Activated CD8-positive, alpha-beta memory T cell treated with anti-CD3 and anti-CD28 coated beads, Interleukin-2, amount 50 U/mL, for 24 hours (primary cell): ENCODE measurements at regions not wholly inside any gene's neighbourhood (a gene's known extent, or its start where the extent isn't known, plus 50 kb on each side); places are given as distances from the start of the nearest gene placed in this dataset.
"Not testable (repeated sequence)": the region's sequence is repeated elsewhere in the genome, so short reads cannot be mapped to it uniquely, and the experiment has no call there.

Experiments
- DNase-seq: peaks from one replicate; pipeline ENCODE4 v3.0.0-alpha.2; 2020; ENCODE audit errors: extremely low read depth

GRCh38 chr9:129435988-129436717 lies 184.7 kb downstream of the C9orf50 start:
- DNase-seq, result no peak

DNA sequence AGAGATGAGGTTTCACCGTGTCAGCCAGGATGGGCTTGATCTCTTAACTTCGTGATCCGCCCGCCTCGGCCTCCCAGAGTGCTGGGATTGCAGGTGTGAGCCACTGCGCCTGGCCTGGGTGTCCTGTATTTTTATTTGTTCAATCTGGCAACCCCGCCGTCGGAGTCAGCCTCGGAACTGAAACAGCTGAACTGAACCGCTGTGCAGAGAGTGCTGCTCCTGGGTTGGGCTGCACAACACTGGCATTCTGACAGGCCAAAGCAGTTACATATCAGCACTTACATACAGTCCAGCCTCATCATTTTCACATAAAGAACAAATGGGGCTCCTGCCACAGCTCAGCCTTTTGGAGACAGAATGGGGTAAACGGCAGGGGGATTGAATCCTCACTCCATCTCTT lies 185.6 kb downstream of the C9orf50 start:
- DNase-seq, result no peak

DNA sequence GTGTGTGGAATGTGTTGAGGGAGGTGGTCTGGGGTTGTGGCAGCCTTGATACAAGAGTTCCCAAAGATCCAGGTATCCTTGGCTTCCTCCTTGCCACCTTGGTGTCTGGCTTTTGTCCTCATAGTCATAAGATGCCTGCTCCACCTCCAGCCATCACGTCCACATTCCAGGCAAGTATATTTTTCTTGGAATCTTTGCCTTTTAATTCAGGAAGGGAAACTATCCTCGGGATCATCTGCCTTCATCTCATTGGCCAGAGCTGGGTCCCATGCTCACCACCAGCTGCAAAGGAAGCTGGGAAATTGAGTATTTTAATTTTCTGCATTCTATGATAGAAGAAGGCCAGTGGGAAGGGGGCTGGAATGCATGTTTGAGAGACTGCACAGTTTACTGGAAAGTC lies 186.7 kb downstream of the C9orf50 start:
- DNase-seq, result no peak

- DNase-seq, result no peak
Measured at GRCh38 chr9:129432297-129433154, 188.4 kb downstream of the C9orf50 start.

GRCh38 chr9:129430940-129431643 lies 189.8 kb downstream of the C9orf50 start:
- no peak for DNase-seq

DNA sequence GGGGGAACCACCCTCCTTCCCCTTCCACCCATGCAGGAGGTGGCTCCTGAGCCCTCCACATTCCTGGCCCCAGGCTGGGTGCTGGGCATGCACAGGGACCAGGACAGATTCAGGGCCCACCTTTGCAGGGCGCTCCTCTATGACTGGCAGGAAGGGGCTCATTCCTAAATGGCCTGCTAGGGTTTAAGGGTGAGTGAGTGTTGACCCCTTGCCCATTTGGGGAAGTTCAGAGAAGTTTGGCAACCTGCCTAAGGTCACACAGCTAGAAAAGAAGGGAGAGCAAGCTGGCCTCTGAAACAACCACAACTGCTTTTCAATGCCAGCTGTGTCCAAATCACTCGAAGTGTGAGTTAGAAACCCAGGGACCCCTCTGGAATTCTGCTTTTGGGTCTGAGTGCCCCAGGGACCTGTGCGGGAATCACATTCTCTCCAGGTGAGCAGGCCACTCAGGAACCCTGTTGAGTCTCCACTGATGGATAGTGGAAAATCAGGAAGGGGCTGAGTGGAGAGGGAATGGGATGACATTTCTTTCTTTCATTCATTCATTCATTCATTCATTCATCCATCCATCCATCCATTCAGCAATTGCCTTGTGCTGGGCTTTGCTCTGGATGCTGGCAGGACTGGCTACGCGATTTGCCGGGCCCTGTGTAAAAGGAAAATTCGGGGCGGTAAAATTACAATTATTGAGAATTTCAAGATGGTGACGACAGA lies 191.9 kb downstream of the C9orf50 start:
- no peak for DNase-seq

GRCh38 chr9:129427149-129427548 lies 193.8 kb downstream of the C9orf50 start:
- DNase-seq, result no peak

GRCh38 chr9:129423755-129424154 lies 197.1 kb downstream of the C9orf50 start:
- not testable (repeated sequence) for DNase-seq

DNA sequence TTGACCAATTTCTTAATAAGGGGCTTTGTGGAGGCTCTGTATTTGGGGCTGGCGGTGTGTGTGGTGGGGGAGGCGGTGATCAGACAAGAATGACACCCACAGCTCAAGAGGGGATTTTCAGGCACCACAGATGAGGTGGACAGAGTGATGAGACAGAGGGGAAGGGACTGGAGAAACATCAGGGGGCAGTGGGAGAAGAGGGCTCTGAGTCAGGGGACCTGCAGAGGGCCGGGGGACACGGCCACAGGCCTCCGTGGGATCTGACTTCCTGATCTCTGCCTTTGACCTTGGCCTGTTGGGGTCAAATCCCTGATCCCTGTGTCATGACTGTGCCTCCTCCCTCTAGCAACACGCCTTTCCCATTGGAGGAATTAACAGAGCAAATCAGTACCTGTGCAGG lies 197.7 kb downstream of the C9orf50 start:
- no peak for DNase-seq

GRCh38 chr9:129422843-129423192 lies 198.1 kb downstream of the C9orf50 start:
- DNase-seq, result no peak

DNA sequence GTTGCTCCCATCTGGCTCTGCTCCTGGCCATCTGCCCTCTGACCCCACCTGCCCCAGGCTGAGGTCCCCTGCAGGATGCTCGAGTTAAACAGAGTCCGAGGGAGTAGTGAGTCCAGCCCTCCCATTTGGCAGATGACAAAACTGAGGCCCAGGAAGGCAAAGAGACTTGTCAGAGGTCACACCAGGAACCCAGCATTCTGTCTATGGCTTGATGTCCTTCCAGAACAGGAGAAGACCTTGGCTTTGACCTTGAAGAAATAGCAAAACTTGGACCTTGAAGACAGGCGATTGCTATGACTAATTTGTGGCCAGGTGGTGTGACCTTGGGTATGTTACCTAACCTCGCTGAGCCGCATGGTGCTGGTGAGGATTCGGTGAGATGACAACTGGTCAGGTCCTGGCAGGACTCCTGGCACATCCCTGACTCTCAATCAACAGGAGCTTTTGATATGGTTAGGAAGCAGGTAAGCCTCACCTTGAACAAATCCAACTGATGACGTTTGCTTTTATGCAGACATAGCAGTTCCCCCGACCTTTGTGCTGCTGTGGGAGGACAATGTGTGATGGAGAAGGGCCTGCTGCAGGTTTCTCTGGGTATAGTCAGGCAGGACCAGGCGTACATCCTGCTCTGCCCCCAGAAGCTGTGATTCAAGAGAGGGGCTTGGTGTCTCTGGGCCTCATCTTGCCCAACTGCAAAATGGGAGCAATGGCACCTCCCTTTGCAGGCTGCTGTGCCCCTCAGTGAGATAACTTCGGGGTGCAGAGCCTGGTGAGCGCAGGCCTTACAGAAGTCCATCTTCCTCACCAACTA lies 198.7 kb downstream of the C9orf50 start:
- no peak for DNase-seq

GRCh38 chr9:129421371-129421770 lies 199.5 kb downstream of the C9orf50 start:
- no peak for DNase-seq

GRCh38 chr9:129420721-129421120 lies 200.2 kb downstream of the C9orf50 start:
- DNase-seq, result no peak

GRCh38 chr9:129419382-129419899 lies 201.5 kb downstream of the C9orf50 start:
- DNase-seq, result no peak

GRCh38 chr9:129418451-129418850 lies 202.4 kb downstream of the C9orf50 start:
- DNase-seq, result no peak

- DNase-seq, result no peak
Measured at GRCh38 chr9:129416821-129417539, 203.9 kb downstream of the C9orf50 start.

- DNase-seq, result no peak
Measured at GRCh38 chr9:129415942-129416651, 204.8 kb downstream of the C9orf50 start.

- DNase-seq, result no peak
Measured at GRCh38 chr9:129414993-129415941, 205.6 kb downstream of the C9orf50 start.
